Adipocyte (in vitro differentiated cells): ENCODE measurements at regions not wholly inside any gene's neighbourhood (a gene's known extent, or its start where the extent isn't known, plus 50 kb on each side); places are given as distances from the start of the nearest gene placed in this dataset.

Experiments used
- DNase-seq: peaks from one replicate; pipeline ENCODE4 v3.0.0-alpha.2; 2015; ENCODE audit warnings: low read depth
- H3K27me3 ChIP-seq: replicated peaks from 2 replicates; pipeline ENCODE4 v1.7.0; 2013; ENCODE audit warnings: mild to moderate bottlenecking, low read length, moderate library complexity; ENCODE audit not compliant: control insufficient read depth, insufficient read depth
- H3K36me3 ChIP-seq: 2 replicates; pipeline ENCODE4 v1.7.0; 2013; ENCODE audit warnings: low read length, mild to moderate bottlenecking, moderate library complexity; ENCODE audit not compliant: control insufficient read depth, insufficient read depth, severe bottlenecking
- H3K4me1 ChIP-seq: 2 replicates; pipeline ENCODE4 v1.7.0; 2013; ENCODE audit warnings: mild to moderate bottlenecking, low read length, moderate library complexity; ENCODE audit not compliant: control insufficient read depth, insufficient read depth
- H3K4me3 ChIP-seq: 2 replicates; pipeline ENCODE4 v1.7.0; 2013; ENCODE audit warnings: mild to moderate bottlenecking, low read length, moderate library complexity
- H3K9ac ChIP-seq: 2 replicates; pipeline ENCODE4 v1.7.0; 2013; ENCODE audit warnings: mild to moderate bottlenecking, low read length, moderate library complexity
- H3K9me3 ChIP-seq: 2 replicates; pipeline ENCODE4 v1.7.0; 2013; ENCODE audit warnings: mild to moderate bottlenecking, low read length, moderate library complexity; ENCODE audit not compliant: control insufficient read depth

DNA sequence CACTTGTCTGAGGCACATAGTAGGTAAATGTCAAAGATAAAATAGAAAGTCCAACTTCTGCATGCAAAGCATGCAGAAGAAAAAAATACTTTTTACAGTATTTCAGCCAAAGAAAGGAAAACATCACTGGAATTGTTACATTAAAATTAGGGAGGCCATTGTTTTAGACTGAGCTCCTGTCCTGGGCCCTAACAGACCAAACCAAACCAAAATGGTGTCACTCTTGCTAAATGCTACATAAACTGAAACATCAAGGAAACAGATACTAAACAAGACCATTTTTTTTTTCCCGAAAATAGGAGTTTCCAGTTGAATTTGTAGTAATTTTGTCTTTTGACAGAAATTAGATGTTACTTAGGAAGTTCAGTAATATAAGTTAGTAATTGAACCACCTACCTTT is 508.8 kb downstream of the DSC3 start:
- Histone ChIP-seq H3K4me1 (no peaks in the 10 kb centered on the region), H3K9me3 (no peaks in the 10 kb centered on the region), H3K4me3 (no peak overlapping the region), H3K9ac (no peak overlapping the region), H3K27me3 (no peaks in the 10 kb centered on the region), H3K36me3 (no peaks in the 10 kb centered on the region)
- DNase-seq: no peak

- no peak for DNase-seq
- Histone ChIP-seq H3K27me3 (no peaks in the 10 kb centered on the region), H3K4me3 (no peak overlapping the region), H3K9me3 (peaks cover 4% of the 10 kb centered on the region), H3K4me1 (no peaks in the 10 kb centered on the region), H3K36me3 (no peaks in the 10 kb centered on the region), H3K9ac (no peak overlapping the region)
These were observed 514.6 kb downstream of the DSC3 start for GRCh38 chr18:30527917-30528316.

GRCh38 chr18:30527226-30527625 is 515.3 kb downstream of the DSC3 start:
- Histone ChIP-seq H3K27me3 (no peaks in the 10 kb centered on the region), H3K4me3 (no peak overlapping the region), H3K36me3 (no peaks in the 10 kb centered on the region), H3K4me1 (no peaks in the 10 kb centered on the region), H3K9ac (no peak overlapping the region), H3K9me3 (peaks cover 7% of the 10 kb centered on the region)
- no peak for DNase-seq

GRCh38 chr18:30522288-30522929 is 520.1 kb downstream of the DSC3 start:
- no peak for DNase-seq
- H3K9me3 ChIP-seq: peaks cover 7% of the 10 kb centered on the region
- H3K36me3 ChIP-seq: no peaks in the 10 kb centered on the region
- no peaks in the 10 kb centered on the region for H3K27me3 ChIP-seq
- H3K9ac ChIP-seq: no peak overlapping the region
- no peak overlapping the region for H3K4me3 ChIP-seq
- H3K4me1 ChIP-seq: no peaks in the 10 kb centered on the region

DNA sequence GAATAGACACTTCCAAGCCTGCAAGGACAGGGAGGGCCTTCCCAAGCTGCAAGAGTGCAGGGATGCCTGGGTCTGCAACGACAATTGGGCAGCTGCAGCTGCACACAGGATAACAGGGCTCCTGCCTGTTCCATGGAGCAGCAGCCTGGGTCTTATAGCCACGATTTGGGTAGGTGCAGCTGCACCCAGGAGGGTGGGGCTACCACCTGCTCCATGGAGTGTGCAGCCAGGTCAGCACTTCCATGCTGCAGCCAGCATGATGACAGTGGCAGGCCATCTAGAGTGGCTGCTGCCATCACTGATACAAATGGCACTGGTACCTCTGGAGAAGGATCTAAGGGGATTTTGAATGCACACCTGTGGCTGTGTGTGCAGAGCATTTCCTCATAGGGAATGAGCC is 528.5 kb downstream of the DSC3 start:
- no peaks in the 10 kb centered on the region for H3K4me1 ChIP-seq
- DNase-seq: no peak
- H3K27me3 ChIP-seq: no peaks in the 10 kb centered on the region
- H3K36me3 ChIP-seq: no peaks in the 10 kb centered on the region
- H3K9ac ChIP-seq: no peak overlapping the region
- H3K4me3 ChIP-seq: no peak overlapping the region
- peaks cover 4% of the 10 kb centered on the region for H3K9me3 ChIP-seq

- Histone ChIP-seq H3K4me1 (no peaks in the 10 kb centered on the region), H3K36me3 (no peaks in the 10 kb centered on the region), H3K4me3 (no peak overlapping the region), H3K9me3 (peaks cover 4% of the 10 kb centered on the region), H3K27me3 (no peaks in the 10 kb centered on the region), H3K9ac (no peak overlapping the region)
- DNase-seq: no peak
These were observed 529.7 kb downstream of the DSC3 start for GRCh38 chr18:30512872-30513271.

DNA sequence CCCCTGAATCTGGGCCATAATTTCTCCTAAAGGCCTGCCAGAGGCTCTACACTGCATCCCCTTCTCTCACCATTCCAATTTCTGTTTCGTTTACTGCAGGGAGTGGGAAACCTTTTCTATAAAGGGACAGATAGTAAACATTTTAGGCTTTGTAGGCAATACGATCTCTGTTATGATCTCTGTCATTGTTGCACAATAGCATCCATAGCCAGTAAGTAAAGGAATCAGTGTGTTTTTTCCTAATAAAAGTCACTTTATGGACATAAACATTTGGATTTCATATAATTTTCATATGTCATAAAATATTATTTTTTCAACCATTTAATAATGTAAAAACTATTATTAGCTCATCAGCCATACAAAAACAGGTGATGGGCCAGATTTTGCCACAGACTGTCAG is 531.7 kb downstream of the DSC3 start:
- Histone ChIP-seq H3K4me1 (no peaks in the 10 kb centered on the region), H3K36me3 (no peaks in the 10 kb centered on the region), H3K9me3 (peaks cover 4% of the 10 kb centered on the region), H3K27me3 (no peaks in the 10 kb centered on the region), H3K4me3 (no peak overlapping the region), H3K9ac (no peak overlapping the region)
- no peak for DNase-seq

DNA sequence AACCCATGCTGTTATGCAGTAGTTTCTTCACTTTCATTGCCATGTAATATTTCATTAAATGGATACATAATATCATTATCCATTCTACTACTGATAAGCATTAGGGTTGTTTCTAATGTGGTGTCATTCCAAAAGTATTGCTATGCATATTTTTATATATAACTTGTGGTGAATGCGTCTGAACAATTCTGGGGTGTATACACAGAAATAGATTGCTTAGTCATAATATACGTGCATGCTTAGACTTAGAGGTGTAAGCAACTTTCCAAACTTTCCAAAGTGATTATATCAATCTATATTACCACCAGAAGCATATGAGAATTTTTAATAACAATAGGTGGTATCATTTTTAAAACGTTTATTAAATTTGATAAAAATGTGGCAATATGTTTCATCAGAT is 540.9 kb downstream of the DSC3 start:
- Histone ChIP-seq H3K27me3 (no peaks in the 10 kb centered on the region), H3K4me3 (no peak overlapping the region), H3K9me3 (no peaks in the 10 kb centered on the region), H3K36me3 (no peaks in the 10 kb centered on the region), H3K9ac (no peak overlapping the region), H3K4me1 (no peaks in the 10 kb centered on the region)
- DNase-seq: no peak

GRCh38 chr18:30500240-30500945 is 542.1 kb downstream of the DSC3 start:
- DNase-seq: no peak
- Histone ChIP-seq H3K9ac (no peak overlapping the region), H3K36me3 (no peaks in the 10 kb centered on the region), H3K4me3 (no peak overlapping the region), H3K27me3 (no peaks in the 10 kb centered on the region), H3K9me3 (no peaks in the 10 kb centered on the region), H3K4me1 (no peaks in the 10 kb centered on the region)

DNA sequence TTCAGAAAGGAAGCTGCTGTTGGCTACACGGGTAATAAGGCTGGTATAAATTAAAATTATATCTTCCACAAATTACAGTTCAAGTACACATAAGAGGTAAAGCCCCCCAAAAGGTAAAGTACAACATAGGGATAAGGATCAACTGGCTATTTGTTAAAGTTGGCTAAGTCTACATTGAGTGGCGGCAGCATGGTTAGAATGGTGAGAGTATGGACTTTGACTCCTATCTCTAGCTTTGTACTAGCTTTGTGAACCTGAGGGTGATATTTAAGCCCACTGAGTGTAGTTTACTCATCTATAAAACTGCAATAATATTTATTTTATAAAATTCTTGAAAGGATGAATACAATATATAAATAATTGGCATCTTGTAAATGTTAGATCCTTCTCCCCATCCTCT is 542.8 kb downstream of the DSC3 start:
- no peaks in the 10 kb centered on the region for H3K4me1 ChIP-seq
- no peaks in the 10 kb centered on the region for H3K27me3 ChIP-seq
- no peak overlapping the region for H3K9ac ChIP-seq

GRCh38 chr18:30492552-30493129 is 549.9 kb downstream of the DSC3 start:
- Histone ChIP-seq H3K9me3 (no peaks in the 10 kb centered on the region), H3K36me3 (no peaks in the 10 kb centered on the region), H3K9ac (no peak overlapping the region), H3K4me1 (peaks cover 9% of the 10 kb centered on the region), H3K27me3 (no peaks in the 10 kb centered on the region), H3K4me3 (no peak overlapping the region)
- DNase-seq: no peak

More for the DNA sequence above, 542.8 kb downstream of the DSC3 start:
- no peaks in the 10 kb centered on the region for H3K36me3 ChIP-seq
- no peak overlapping the region for H3K4me3 ChIP-seq
- no peaks in the 10 kb centered on the region for H3K9me3 ChIP-seq
- DNase-seq: no peak
